SHP77 (cell line): ENCODE measurements at regions not wholly inside any gene's neighbourhood (a gene's known extent, or its start where the extent isn't known, plus 50 kb on each side); places are given as distances from the start of the nearest gene placed in this dataset.
"Not testable (repeated sequence)": the region's sequence is repeated elsewhere in the genome, so short reads cannot be mapped to it uniquely, and the experiment has no call there.

Experiments used
- DNase-seq, 2 experiments: peaks; one replicate each; lab custom pipeline; 2025; lab: John Stamatoyannopoulos, UW

GRCh38 chr5:108442063-108442651 lies 60.3 kb upstream of the FBXL17 start:
- not testable (repeated sequence) for DNase-seq

- DNase-seq = no peak
These were observed 55.5 kb upstream of the FBXL17 start for GRCh38 chr5:108437425-108437824.

GRCh38 chr5:108436696-108437095 lies 54.8 kb upstream of the FBXL17 start:
- DNase-seq = no peak

- no peak for DNase-seq
These were observed 51.7 kb upstream of the FBXL17 start for GRCh38 chr5:108433600-108433999.

GRCh38 chr5:108432024-108432423 lies 50.1 kb upstream of the FBXL17 start:
- DNase-seq = no peak
